LHCN-M2 (cell line): ENCODE measurements at regions not wholly inside any gene's neighbourhood (a gene's known extent, or its start where the extent isn't known, plus 50 kb on each side); places are given as distances from the start of the nearest gene placed in this dataset.
"Not testable (repeated sequence)": the region's sequence is repeated elsewhere in the genome, so short reads cannot be mapped to it uniquely, and the experiment has no call there.

Experiments
- DNase-seq: peaks from one replicate; pipeline ENCODE4 v3.0.0-alpha.2; 2012; ENCODE audit warnings: low read depth

GRCh38 chr21:6133852-6134630 is 4387.3 kb upstream of the TPTE start:
- not testable (repeated sequence) for DNase-seq

DNA sequence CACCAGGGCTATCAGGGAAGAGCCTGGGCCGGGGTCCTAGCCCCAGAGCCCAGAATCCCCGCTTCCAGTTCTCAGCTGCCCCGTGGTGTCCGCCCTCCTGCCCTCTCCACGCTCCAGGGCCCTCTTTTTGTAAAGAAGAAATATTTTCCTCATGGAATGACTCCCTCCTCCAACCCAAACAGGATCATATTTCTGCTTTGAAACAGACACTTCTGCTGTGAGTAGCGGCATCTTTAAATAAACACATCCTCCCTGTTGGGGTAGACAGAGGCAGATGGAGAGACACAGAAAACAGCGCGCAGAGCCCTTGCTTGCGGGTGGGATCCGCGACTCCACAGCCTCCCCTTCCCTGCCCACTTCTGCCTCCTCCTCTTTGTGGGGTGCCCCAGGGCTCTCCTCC is 4384.7 kb upstream of the TPTE start:
- not testable (repeated sequence) for DNase-seq

- not testable (repeated sequence) for DNase-seq
Observed at GRCh38 chr21:6138244-6139136, 4382.9 kb upstream of the TPTE start.

GRCh38 chr21:6139331-6139730 is 4382.1 kb upstream of the TPTE start:
- DNase-seq, result not testable (repeated sequence)

DNA sequence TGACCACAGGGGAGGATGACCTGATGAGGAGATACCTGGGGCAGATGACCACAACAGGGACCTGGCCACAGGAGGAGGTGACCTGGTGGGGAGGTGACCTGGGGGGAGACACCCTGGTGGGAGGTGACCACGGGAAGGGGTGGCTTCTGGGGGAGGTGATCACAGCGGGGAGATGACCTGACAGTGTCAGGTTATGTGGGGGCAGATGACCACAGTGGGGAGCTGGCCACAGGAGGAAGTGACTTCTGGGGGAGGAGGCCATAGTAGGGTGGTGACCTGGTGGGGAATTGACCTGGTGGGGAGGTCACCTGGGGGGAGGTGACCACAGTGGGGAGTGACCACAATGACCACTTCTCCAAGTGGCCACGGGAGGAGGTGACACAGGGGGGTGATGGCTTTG is 4381.5 kb upstream of the TPTE start:
- DNase-seq, result not testable (repeated sequence)

DNA sequence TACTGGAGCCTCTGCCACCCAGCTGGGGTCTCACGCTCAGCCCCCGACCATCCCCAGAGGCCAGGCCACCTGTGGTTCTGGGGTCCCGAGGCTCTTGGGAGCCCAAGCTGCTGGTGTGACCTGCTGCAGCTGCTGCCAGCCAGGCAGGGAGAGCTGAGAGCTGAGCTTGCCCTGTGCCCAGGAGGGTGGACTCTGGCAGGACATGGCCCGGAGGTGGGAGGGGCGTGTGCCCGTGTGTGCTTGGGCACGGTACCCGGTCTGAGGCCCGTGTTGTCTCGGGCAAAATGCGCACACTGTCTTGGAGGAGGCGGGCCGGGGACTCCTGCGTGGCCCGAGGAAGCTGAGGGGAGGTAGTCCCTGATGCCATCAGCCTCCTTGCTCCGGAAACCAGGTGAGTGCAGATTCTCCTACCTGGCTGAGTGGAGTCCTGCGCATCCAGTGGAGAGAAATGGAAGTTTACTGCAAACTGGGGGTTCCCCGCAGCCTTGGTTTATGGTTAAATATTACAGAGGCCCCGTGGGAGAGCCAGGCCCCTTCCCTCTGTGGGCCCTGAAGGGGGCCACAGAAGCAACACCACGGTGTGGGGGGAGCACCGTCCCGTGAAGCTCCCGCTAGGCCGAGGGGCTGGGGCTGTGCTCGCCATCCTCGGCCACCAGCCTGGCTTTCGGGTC is 4380.8 kb upstream of the TPTE start:
- not testable (repeated sequence) for DNase-seq

DNA sequence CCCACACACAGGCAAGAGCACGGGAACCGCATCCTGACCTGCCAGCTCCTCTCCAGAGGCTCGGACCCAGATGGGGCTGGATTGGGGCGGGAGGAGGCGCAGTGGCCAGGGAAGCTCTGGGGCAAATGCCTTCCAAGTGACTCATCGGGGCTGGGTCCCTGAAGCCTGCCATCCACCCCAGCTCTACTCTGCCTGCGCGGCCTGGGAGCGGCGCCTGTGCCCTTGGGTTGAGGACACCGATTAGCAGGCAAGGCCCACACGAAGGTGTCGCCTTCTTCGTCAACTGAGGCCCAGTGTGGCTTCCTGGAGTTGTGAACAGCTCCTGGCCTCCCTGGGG is 4380.3 kb upstream of the TPTE start:
- not testable (repeated sequence) for DNase-seq

- not testable (repeated sequence) for DNase-seq
Observed at GRCh38 chr21:6153154-6153553, 4368.2 kb upstream of the TPTE start.

- DNase-seq, result not testable (repeated sequence)
Observed at GRCh38 chr21:6154524-6155320, 4366.7 kb upstream of the TPTE start.

- DNase-seq, result not testable (repeated sequence)
Observed at GRCh38 chr21:6156712-6157389, 4364.5 kb upstream of the TPTE start.

DNA sequence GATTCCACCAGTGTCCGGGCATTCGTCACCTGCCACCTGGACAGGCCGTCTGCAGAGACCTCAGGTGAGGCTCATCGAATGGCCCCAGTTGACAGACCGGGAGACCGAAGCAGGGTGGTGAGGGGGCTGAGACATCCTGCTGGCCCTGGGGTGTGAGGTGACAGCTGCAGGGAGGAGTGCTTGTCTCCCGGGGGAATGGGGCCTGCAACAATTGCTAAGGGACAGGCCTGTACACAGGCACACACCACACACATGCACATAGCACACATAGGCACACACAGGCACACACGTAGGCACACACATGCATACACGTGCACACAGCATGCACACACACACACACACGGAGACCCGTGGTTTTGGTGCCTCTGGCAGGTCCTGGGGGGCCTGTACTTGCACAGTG is 4363.9 kb upstream of the TPTE start:
- DNase-seq, result not testable (repeated sequence)

- DNase-seq, result not testable (repeated sequence)
Observed at GRCh38 chr21:6158171-6158570, 4363.2 kb upstream of the TPTE start.
